Hindlimb muscle (tissue), 1 donor: ENCODE measurements at regions not wholly inside any gene's neighbourhood (a gene's known extent, or its start where the extent isn't known, plus 50 kb on each side); places are given as distances from the start of the nearest gene placed in this dataset.
A peak's percentile ranks its signal among the peaks of the same experiment; 100 is the strongest.

Source experiments
- DNase-seq: peaks from one replicate; pipeline ENCODE4 v3.0.0-alpha.2; 2013

DNA sequence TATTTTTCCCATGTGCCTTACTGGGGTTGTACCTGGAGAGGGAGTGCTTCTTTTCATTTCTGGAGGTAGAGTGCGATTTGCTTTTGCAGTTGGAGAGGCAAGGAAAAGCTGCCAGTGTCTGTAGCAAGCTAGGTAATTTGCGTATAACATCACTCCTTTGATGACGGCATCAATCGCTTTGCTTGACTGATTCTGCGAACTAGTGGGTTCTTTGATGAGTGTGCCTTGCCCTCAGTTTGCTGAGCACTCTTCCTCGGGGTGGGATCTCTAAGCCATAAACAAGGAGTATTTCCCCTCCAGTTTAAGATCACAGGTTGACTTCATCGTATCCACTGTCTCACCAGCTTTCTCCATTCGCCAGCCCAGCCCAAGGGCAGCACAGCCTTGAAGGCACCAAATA lies 344.5 kb downstream of the KCNRG start:
- DNase-seq = no peak

DNA sequence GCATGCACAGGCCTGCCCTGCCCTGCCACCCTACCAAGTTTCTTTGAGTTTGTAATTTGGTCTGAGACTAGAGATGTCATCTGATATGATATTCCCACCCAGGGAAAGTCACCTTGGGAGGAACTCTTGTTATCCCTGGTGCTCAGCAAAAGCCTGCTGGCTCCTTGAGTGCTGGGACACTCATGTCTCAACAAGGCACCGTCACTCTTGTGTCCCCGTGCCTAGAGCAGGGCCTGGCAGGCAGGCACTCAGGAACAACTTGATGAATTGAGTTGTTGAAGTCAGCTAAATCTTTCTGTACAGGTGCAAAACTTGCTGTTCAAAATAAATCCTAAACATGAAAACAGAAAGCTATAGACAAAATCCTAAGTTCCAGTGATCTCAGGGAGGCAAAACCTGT lies 345.4 kb downstream of the KCNRG start:
- no peak for DNase-seq

DNA sequence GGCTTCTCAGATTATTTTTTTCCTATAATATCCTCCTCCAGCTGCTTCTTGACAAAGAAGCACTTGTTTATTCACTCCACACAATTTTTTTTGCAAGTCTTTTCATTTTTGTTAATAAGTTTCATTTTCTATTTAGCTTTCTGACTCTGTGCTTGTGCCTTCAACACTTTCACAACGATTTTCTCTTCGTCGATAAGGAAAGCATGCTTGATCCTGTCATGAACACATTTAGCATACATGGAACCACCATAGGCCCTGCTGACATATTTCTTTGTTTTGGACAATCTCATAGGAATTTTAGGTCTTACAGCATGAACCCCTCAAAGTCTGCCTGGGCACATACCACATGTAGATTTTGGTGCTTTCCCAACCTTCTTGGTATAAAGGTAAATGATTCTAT lies 346.0 kb downstream of the KCNRG start:
- DNase-seq = no peak

- no peak for DNase-seq
Observed at GRCh38 chr13:50365408-50366391, 350.5 kb downstream of the KCNRG start.

- DNase-seq = no peak
Observed at GRCh38 chr13:50366488-50367174, 351.4 kb downstream of the KCNRG start.

DNA sequence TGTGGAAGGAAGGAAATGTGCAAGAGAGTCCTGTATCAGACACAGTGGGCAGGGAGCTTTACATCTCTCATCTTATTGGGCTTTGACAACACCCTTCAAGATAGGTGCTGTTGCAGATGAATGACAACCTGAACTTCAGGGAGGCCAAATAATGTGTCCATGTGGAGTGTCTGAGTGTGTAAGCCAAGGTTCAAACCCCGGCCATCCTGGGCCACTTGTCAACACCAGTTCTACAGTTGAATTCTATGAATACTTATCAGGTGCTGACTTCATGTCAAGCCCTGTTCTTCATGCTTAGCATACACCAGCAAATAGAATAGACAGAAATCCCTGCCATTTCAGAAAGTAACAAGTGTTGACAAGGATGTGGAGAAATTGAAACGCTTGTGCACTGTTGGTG lies 354.4 kb downstream of the KCNRG start:
- no peak for DNase-seq

DNA sequence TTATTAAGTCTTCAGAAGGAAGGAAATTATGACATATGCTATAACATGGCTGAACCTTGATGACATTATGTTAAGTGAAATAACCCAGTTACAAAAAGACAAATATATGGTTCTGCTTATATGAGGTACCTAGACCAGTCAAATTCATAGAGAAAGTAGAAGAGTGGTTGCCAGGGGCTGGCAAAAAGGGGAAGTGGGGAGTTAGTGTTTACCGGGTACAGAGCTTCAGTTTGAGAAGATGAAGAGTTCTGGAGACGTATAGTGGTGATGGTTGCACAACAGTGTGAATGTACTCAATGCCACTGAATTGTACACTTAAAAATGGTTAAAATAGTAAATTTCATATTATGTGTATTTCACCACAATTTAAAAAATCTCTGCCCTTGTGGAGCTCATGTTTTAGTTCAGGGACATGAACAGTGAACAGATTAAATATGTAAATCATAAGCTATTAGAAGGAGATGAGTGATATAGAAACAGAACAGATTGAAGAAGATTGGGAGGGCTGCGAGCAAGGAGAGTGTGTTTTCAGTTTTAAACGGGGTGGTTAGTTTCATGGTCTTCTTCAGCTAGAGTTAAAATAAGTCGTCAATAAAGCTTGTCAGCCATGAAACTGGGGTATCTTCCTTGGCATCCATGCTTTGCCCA lies 355.2 kb downstream of the KCNRG start:
- DNase-seq = no peak

- no peak for DNase-seq
Observed at GRCh38 chr13:50374517-50374916, 359.3 kb downstream of the KCNRG start.

- DNase-seq = no peak
Observed at GRCh38 chr13:50375792-50376191, 360.5 kb downstream of the KCNRG start.

DNA sequence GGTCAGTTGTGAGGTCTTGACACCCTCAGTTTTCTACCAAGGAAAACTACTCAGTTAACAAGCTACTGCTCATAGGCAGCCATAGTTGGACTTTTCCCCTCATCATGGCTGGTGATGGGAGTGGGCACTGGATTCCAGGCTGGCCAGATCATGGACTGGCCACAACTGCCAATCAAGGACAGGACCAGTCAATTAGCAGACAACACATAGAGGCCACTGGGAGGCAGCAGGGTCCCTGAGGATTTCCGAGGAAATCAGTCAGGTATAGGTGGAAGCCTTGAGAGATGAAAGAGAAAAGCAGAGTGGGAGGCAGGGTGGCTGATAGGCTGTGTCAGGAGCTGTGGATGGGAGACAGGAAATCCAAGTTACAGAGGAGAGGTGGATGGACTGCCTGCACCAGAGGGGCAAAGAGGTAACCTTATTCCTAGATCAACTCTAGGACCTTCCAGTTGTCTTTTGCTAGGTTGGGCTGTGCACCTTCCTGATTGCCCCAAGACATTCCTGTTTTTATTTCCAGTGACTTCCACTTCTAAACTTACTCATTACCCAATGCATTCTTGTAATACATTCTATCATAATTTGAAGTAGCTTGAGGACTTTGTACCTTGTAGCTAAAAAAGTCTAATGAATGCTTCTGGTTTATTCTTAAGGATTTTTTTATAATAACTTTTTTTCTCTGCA lies 361.8 kb downstream of the KCNRG start:
- DNase-seq = no peak

- no peak for DNase-seq
Observed at GRCh38 chr13:50377726-50378270, 362.6 kb downstream of the KCNRG start.

DNA sequence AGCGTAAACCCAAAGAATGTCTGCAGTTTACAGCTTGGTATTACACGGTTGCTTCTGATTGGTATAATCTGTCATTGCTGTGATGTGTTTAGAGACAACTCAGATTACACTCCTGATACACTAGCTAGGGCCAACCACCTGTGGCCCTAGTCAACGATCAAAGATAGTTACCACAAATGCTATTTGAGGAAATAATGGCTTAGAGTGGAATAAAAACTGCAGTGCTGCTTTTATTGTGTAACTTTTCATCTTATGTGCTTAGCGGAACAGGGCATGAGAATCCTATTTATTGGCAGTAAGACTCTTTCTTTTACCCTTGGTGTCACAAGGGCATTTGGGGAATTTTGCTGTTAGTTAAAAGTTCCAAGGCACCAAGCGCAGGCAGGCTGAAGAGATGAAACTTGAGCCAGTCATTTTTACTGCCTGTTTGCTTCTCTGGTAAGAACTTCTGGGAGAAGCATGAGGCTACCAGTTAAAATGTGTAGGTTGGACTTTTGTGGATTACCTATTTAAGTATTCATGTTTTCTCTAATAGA lies 363.3 kb downstream of the KCNRG start:
- DNase-seq = no peak

DNA sequence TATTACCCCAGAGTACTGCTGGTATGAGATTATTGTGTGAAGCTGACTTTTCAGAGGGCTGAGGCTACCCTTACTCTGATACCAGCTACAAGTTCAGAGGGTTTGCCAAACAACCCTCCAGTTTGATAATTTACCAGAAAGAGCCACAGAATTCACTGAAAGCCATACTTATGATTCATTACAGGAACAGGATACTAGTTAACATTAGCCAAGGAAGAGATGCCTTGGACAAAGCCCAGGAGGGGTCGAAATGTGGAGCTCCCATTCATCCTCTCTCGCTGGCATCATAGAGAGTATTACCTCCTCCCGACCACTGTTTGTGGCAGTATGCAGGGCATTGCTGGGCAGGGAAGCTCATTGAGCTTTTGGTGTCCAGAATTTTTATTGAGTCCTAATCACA lies 364.3 kb downstream of the KCNRG start:
- no peak for DNase-seq

- DNase-seq = no peak
Observed at GRCh38 chr13:50380905-50381304, 365.7 kb downstream of the KCNRG start.

GRCh38 chr13:50382511-50382910 lies 367.3 kb downstream of the KCNRG start:
- no peak for DNase-seq

GRCh38 chr13:50382951-50383350 lies 367.7 kb downstream of the KCNRG start:
- no peak for DNase-seq

DNA sequence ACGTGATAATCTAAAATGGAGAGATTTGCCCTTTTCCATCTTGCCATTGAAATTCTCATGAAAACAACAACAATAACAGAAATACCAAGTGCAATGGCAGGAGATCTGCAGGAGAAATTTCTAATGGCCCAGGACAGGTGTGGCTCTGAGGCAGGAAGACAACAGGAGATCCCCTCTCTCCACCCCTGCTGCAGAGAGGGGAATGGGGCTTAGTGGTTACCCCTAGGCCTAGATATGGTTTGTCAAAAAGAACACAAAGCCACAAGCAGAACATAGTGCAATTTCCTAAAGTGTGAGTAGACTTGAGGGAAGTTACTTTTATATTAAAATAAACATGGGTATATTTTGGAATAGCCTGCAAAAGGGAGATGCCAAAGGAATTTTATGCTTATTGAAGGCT lies 369.5 kb downstream of the KCNRG start:
- no peak for DNase-seq

GRCh38 chr13:50386541-50387050 lies 371.4 kb downstream of the KCNRG start:
- DNase-seq = peak; percentile 61

- peak; percentile 46 for DNase-seq
Observed at GRCh38 chr13:50387051-50387581, 371.9 kb downstream of the KCNRG start.

GRCh38 chr13:50388481-50388880 lies 373.2 kb downstream of the KCNRG start:
- DNase-seq = no peak

DNA sequence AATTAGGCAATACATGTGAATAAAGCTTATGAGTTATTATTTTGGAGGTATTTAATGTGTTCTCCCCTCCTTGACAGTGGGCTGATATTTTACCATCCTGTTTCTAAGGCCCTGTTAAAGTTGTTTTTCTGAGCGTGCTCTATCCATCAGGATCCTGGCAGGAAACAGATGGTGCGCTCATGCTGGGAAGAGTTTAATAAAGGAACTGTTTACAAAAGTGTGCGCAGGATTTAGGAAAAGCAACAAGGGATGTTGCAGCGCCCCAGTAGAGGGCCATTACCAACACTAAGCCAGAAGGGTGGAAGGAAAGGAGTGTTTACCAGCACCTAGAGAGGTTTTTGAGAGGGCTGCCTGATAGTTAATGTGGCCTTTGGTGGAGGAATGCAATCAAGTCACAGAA lies 374.5 kb downstream of the KCNRG start:
- DNase-seq = no peak
